Activated effector memory CD4-positive, alpha-beta T cell treated with anti-CD3 and anti-CD28 coated beads, Interleukin-2, amount 50 U/mL, for 16 hours (primary cell): ENCODE measurements at regions not wholly inside any gene's neighbourhood (a gene's known extent, or its start where the extent isn't known, plus 50 kb on each side); places are given as distances from the start of the nearest gene placed in this dataset.

ENCODE experiments used
- DNase-seq: peaks from one replicate; pipeline ENCODE4 v3.0.0-alpha.2; 2020

- DNase-seq = no peak
These were observed 999.1 kb upstream of the SLC10A2 start for GRCh38 chr13:104065328-104065727.

- DNase-seq = no peak
These were observed 991.6 kb upstream of the SLC10A2 start for GRCh38 chr13:104057861-104058260.

GRCh38 chr13:104045907-104046306, 979.7 kb upstream of the SLC10A2 start:
- DNase-seq = no peak

- DNase-seq = no peak
These were observed 977.0 kb upstream of the SLC10A2 start for GRCh38 chr13:104043184-104043583.

GRCh38 chr13:104034891-104035290, 968.7 kb upstream of the SLC10A2 start:
- DNase-seq = no peak

GRCh38 chr13:104025303-104025702, 959.1 kb upstream of the SLC10A2 start:
- no peak for DNase-seq

- no peak for DNase-seq
These were observed 958.4 kb upstream of the SLC10A2 start for GRCh38 chr13:104024416-104025170.

GRCh38 chr13:104021806-104022397, 955.7 kb upstream of the SLC10A2 start:
- no peak for DNase-seq

GRCh38 chr13:104017317-104017716, 951.1 kb upstream of the SLC10A2 start:
- DNase-seq = no peak

- no peak for DNase-seq
These were observed 949.6 kb upstream of the SLC10A2 start for GRCh38 chr13:104015646-104016396.

- DNase-seq = no peak
These were observed 948.8 kb upstream of the SLC10A2 start for GRCh38 chr13:104014803-104015645.

GRCh38 chr13:104011505-104012241, 945.5 kb upstream of the SLC10A2 start:
- DNase-seq = no peak

- no peak for DNase-seq
These were observed 942.6 kb upstream of the SLC10A2 start for GRCh38 chr13:104008541-104009435.

- no peak for DNase-seq
These were observed 941.9 kb upstream of the SLC10A2 start for GRCh38 chr13:104008075-104008474.

GRCh38 chr13:104006625-104007075, 940.4 kb upstream of the SLC10A2 start:
- no peak for DNase-seq

- DNase-seq = no peak
These were observed 938.4 kb upstream of the SLC10A2 start for GRCh38 chr13:104004572-104004971.

GRCh38 chr13:104002216-104002615, 936.0 kb upstream of the SLC10A2 start:
- no peak for DNase-seq

GRCh38 chr13:104001766-104002165, 935.5 kb upstream of the SLC10A2 start:
- no peak for DNase-seq

GRCh38 chr13:103996733-103997132, 930.5 kb upstream of the SLC10A2 start:
- no peak for DNase-seq

GRCh38 chr13:103983948-103984347, 917.7 kb upstream of the SLC10A2 start:
- no peak for DNase-seq

- DNase-seq = no peak
These were observed 910.2 kb upstream of the SLC10A2 start for GRCh38 chr13:103976371-103976770.
